ENCODE measurements at regions not wholly inside any gene's neighbourhood (a gene's known extent, or its start where the extent isn't known, plus 50 kb on each side); places are given as distances from the start of the nearest gene placed in this dataset.

GRCh38 chr14:87809261-87809660, 183.7 kb downstream of the GALC start:
- TF ChIP-seq POLR2A (IDR thresholded peaks at IDR 0.05) (no peak), CTCF (IDR thresholded peaks at IDR 0.05) (no peak)

All from thyroid gland (tissue), 4 donors.